ENCODE measurements at regions not wholly inside any gene's neighbourhood (a gene's known extent, or its start where the extent isn't known, plus 50 kb on each side); places are given as distances from the start of the nearest gene placed in this dataset.

GRCh38 chr2:20560011-20560410 lies 90.9 kb downstream of the HS1BP3 start:
- DNase-seq (ENCODE audit: low spot score), result no peak

GRCh38 chr2:20560891-20561636 lies 89.8 kb downstream of the HS1BP3 start:
- no peak for DNase-seq (ENCODE audit: low spot score)

- DNase-seq (ENCODE audit: low spot score), result no peak
Observed at GRCh38 chr2:20561637-20562454, 89.1 kb downstream of the HS1BP3 start.

GRCh38 chr2:20562540-20563225 lies 88.2 kb downstream of the HS1BP3 start:
- no peak for DNase-seq (ENCODE audit: low spot score)

GRCh38 chr2:20563251-20563650 lies 87.6 kb downstream of the HS1BP3 start:
- DNase-seq (ENCODE audit: low spot score), result no peak

- DNase-seq (ENCODE audit: low spot score), result no peak
Observed at GRCh38 chr2:20563833-20564232, 87.1 kb downstream of the HS1BP3 start.

GRCh38 chr2:20565101-20565622 lies 85.7 kb downstream of the HS1BP3 start:
- DNase-seq (ENCODE audit: low spot score), result no peak

- DNase-seq (ENCODE audit: low spot score), result no peak
Observed at GRCh38 chr2:20565623-20566236, 85.2 kb downstream of the HS1BP3 start.

GRCh38 chr2:20566331-20566730 lies 84.6 kb downstream of the HS1BP3 start:
- no peak for DNase-seq (ENCODE audit: low spot score)

- no peak for DNase-seq (ENCODE audit: low spot score)
Observed at GRCh38 chr2:20567159-20567925, 83.6 kb downstream of the HS1BP3 start.

Data from H4 (cell line).